Keratinocyte (primary cell): ENCODE measurements at regions not wholly inside any gene's neighbourhood (a gene's known extent, or its start where the extent isn't known, plus 50 kb on each side); places are given as distances from the start of the nearest gene placed in this dataset.

Experiments
- EZH2 ChIP-seq: IDR thresholded peaks from one replicate; pipeline ENCODE4 v1.6.1; 2012; ENCODE audit warnings: inconsistent platforms, mild to moderate bottlenecking, low read length, moderate library complexity
- TF ChIP-seq, protein P1 (sequence below), 3 experiments: IDR thresholded peaks in 1 of 3; conservative IDR thresholded peaks in 1 of 3; optimal IDR thresholded peaks in 1 of 3; 2 replicates in 2 of 3; 3 replicates in 1 of 3; pipeline versions ENCODE3 to v1.5.1; 2011; ENCODE audit warnings: low read length in 3 of 3, mild to moderate bottlenecking in 3 of 3, moderate library complexity in 2 of 3, control low read depth in 1 of 3, inconsistent platforms in 1 of 3; ENCODE audit not compliant: insufficient read depth in 2 of 3; ENCODE audit errors: extremely low read depth in 1 of 3

DNA sequence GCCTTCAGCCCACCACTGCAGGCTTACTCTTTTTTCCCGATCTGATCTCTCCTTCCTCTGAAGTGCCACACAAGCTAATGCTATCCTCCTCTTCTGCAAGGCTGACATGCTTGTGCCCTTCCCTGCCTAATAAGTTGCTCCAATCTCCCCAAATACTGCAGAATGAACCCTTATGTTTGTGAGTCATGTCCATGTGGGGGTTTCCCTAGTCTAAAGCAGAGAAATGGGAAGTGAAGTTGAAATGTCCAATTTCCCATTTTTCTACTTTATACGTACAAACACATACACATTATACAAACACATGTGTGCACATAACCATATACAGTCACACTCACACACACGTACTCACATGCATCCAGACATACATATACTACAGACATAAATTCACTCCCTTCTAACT is 288.1 kb upstream of the CELF4 start:
- TF ChIP-seq, protein P1, sequence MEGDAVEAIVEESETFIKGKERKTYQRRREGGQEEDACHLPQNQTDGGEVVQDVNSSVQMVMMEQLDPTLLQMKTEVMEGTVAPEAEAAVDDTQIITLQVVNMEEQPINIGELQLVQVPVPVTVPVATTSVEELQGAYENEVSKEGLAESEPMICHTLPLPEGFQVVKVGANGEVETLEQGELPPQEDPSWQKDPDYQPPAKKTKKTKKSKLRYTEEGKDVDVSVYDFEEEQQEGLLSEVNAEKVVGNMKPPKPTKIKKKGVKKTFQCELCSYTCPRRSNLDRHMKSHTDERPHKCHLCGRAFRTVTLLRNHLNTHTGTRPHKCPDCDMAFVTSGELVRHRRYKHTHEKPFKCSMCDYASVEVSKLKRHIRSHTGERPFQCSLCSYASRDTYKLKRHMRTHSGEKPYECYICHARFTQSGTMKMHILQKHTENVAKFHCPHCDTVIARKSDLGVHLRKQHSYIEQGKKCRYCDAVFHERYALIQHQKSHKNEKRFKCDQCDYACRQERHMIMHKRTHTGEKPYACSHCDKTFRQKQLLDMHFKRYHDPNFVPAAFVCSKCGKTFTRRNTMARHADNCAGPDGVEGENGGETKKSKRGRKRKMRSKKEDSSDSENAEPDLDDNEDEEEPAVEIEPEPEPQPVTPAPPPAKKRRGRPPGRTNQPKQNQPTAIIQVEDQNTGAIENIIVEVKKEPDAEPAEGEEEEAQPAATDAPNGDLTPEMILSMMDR (optimal IDR thresholded peaks at IDR 0.05 in 1 of 3, IDR thresholded peaks at IDR 0.05 in 1 of 3, conservative IDR thresholded peaks at IDR 0.05 in 1 of 3; ENCODE audit: extremely low read depth in 1 of 3, insufficient read depth in 2 of 3, low read length in 3 of 3): no peak
- no peak for TF ChIP-seq EZH2
